Progenitor cell of endocrine pancreas (in vitro differentiated cells): ENCODE measurements at regions not wholly inside any gene's neighbourhood (a gene's known extent, or its start where the extent isn't known, plus 50 kb on each side); places are given as distances from the start of the nearest gene placed in this dataset.

Experiments used
- DNase-seq: peaks from one replicate; pipeline ENCODE4 v3.0.0; 2021; ENCODE audit warnings: low spot score; ENCODE audit not compliant: unreplicated experiment
- H3K27ac Mint-ChIP-seq: 2 replicates; pipeline ENCODE4 v1.8.0; 2021; ENCODE audit warnings: mild to moderate bottlenecking, moderate library complexity, mixed read lengths
- H3K27me3 Mint-ChIP-seq: 2 replicates; pipeline ENCODE4 v1.8.0; 2021; ENCODE audit warnings: mixed read lengths
- H3K36me3 Mint-ChIP-seq: 2 replicates; pipeline ENCODE4 v1.8.0; 2022; ENCODE audit warnings: mixed read lengths; ENCODE audit not compliant: insufficient read depth
- H3K4me1 Mint-ChIP-seq: 2 replicates; pipeline ENCODE4 v1.8.0; 2021; ENCODE audit warnings: low read depth, mixed read lengths
- H3K4me3 Mint-ChIP-seq: 2 replicates; pipeline ENCODE4 v1.8.0; 2021; ENCODE audit warnings: low read depth, mild to moderate bottlenecking, moderate library complexity, mixed read lengths
- H3K9me3 Mint-ChIP-seq: 2 replicates; pipeline ENCODE4 v1.8.0; 2021; ENCODE audit warnings: low read depth, mixed read lengths
- CTCF ChIP-seq: fragments of 200-600 bp; sonication (generic); IDR thresholded peaks from one replicate; pipeline ENCODE4 v1.5.0; 2021; ENCODE audit warnings: antibody characterized with exemption, mild to moderate bottlenecking; ENCODE audit not compliant: unreplicated experiment

- H3K9me3 Mint-ChIP-seq = no peaks in the 10 kb centered on the region
- no peak overlapping the region for H3K27ac Mint-ChIP-seq
- H3K36me3 Mint-ChIP-seq = no peaks in the 10 kb centered on the region
- H3K4me1 Mint-ChIP-seq = no peaks in the 10 kb centered on the region
- TF ChIP-seq CTCF = no peak
- DNase-seq = no peak
- no peak overlapping the region for H3K4me3 Mint-ChIP-seq
- no peaks in the 10 kb centered on the region for H3K27me3 Mint-ChIP-seq
Measured at GRCh38 chr3:86814918-86815655, 175.9 kb downstream of the VGLL3 start.

- Mint-ChIP-seq H3K4me1 (no peaks in the 10 kb centered on the region), H3K4me3 (no peak overlapping the region), H3K27ac (no peak overlapping the region), H3K9me3 (no peaks in the 10 kb centered on the region), H3K27me3 (no peaks in the 10 kb centered on the region), H3K36me3 (no peaks in the 10 kb centered on the region)
- no peak for TF ChIP-seq CTCF
- DNase-seq = no peak
Measured at GRCh38 chr3:86814321-86814720, 176.6 kb downstream of the VGLL3 start.

GRCh38 chr3:86801921-86802320 is 189.0 kb downstream of the VGLL3 start:
- H3K27me3 Mint-ChIP-seq = no peaks in the 10 kb centered on the region
- DNase-seq = no peak
- no peak overlapping the region for H3K4me3 Mint-ChIP-seq
- H3K9me3 Mint-ChIP-seq = peaks cover 11% of the 10 kb centered on the region
- TF ChIP-seq CTCF = no peak
- no peaks in the 10 kb centered on the region for H3K4me1 Mint-ChIP-seq
- H3K27ac Mint-ChIP-seq = no peak overlapping the region
- H3K36me3 Mint-ChIP-seq = no peaks in the 10 kb centered on the region

GRCh38 chr3:86801066-86801465 is 189.9 kb downstream of the VGLL3 start:
- Mint-ChIP-seq H3K9me3 (peaks cover 2% of the 10 kb centered on the region), H3K27ac (no peak overlapping the region), H3K4me1 (no peaks in the 10 kb centered on the region), H3K4me3 (no peak overlapping the region), H3K27me3 (no peaks in the 10 kb centered on the region), H3K36me3 (no peaks in the 10 kb centered on the region)
- DNase-seq = no peak
- no peak for TF ChIP-seq CTCF

- Mint-ChIP-seq H3K9me3 (no peaks in the 10 kb centered on the region), H3K4me1 (no peaks in the 10 kb centered on the region), H3K27me3 (no peaks in the 10 kb centered on the region), H3K4me3 (no peak overlapping the region), H3K36me3 (no peaks in the 10 kb centered on the region), H3K27ac (no peak overlapping the region)
- no peak for DNase-seq
- TF ChIP-seq CTCF = no peak
Measured at GRCh38 chr3:86800116-86800515, 190.8 kb downstream of the VGLL3 start.
